ENCODE measurements at regions not wholly inside any gene's neighbourhood (a gene's known extent, or its start where the extent isn't known, plus 50 kb on each side); places are given as distances from the start of the nearest gene placed in this dataset.

- Histone ChIP-seq H2AK9ac (replicated peaks; ENCODE audit: low read depth, low read length, poor library complexity) (no peak overlapping the region), H3K18ac (ENCODE audit: low read depth, low read length) (no peak overlapping the region), H3K4ac (ENCODE audit: low read depth, low read length) (no peak overlapping the region), H4K5ac (ENCODE audit: low read depth, low read length) (no peak overlapping the region), H3K36me3 (ENCODE audit: control insufficient read depth, insufficient read depth, low read length) (no peaks in the 10 kb centered on the region), H4K91ac (ENCODE audit: insufficient read depth, low read depth, low read length) (no peak overlapping the region), H3K27me3 (ENCODE audit: control insufficient read depth, insufficient read depth, low read length) (no peaks in the 10 kb centered on the region), H2BK20ac (ENCODE audit: low read depth, low read length) (no peak overlapping the region), H3K9me3 (ENCODE audit: control insufficient read depth, insufficient read depth, low read length) (no peaks in the 10 kb centered on the region), H2BK15ac (ENCODE audit: low read depth, low read length) (no peak overlapping the region), H3K4me2 (ENCODE audit: low read depth, low read length) (no peak overlapping the region), H3K27ac (ENCODE audit: insufficient read depth, low read length) (no peak overlapping the region), H2BK5ac (ENCODE audit: low read depth, low read length, poor library complexity, severe bottlenecking) (no peak overlapping the region), H2AFZ (replicated peaks; ENCODE audit: low read length, poor library complexity) (no peak overlapping the region), H3K9me1 (ENCODE audit: insufficient read depth, low read length) (no peaks in the 10 kb centered on the region), H3K79me1 (ENCODE audit: low read depth in 1 of 2, low read length in 2 of 2) (no peaks in the 10 kb centered on the region), H4K20me1 (ENCODE audit: insufficient read depth, low read length) (no peaks in the 10 kb centered on the region), H4K8ac (ENCODE audit: low read depth in 2 of 2, low read length in 2 of 2) (no peak overlapping the region), H2BK120ac (ENCODE audit: low read depth, low read length) (no peak overlapping the region), H3K14ac (replicated peaks; ENCODE audit: low read depth, low read length) (no peak overlapping the region), H3K9ac (ENCODE audit: low read depth, low read length) (no peak overlapping the region), H3K4me3 (ENCODE audit: insufficient read depth, low read depth, low read length) (no peak overlapping the region), H3K4me1 (ENCODE audit: control insufficient read depth, insufficient read depth, low read length) (no peaks in the 10 kb centered on the region), H3K23ac (ENCODE audit: low read depth, low read length) (no peak overlapping the region), H3K56ac (ENCODE audit: extremely low read depth, insufficient read depth, low read length) (no peak overlapping the region), H2AK5ac (ENCODE audit: low read depth, low read length) (no peak overlapping the region)
- no peak for TF ChIP-seq MXI1 (IDR thresholded peaks at IDR 0.05; ENCODE audit: borderline replicate concordance, low read depth, low read length)
- no peak for TF ChIP-seq RAD21 (IDR thresholded peaks at IDR 0.05; ENCODE audit: low read length)
- no peak for TF ChIP-seq RCOR1 (IDR thresholded peaks at IDR 0.05; ENCODE audit: insufficient replicate concordance, low read length)
- no peak for TF ChIP-seq CHD1 (IDR thresholded peaks at IDR 0.05; ENCODE audit: low read depth, low read length)
- no peak for TF ChIP-seq USF2 (IDR thresholded peaks at IDR 0.05; ENCODE audit: low read depth, low read length)
- TF ChIP-seq FOS (IDR thresholded peaks at IDR 0.05; ENCODE audit: low read depth, low read length), result no peak
- no peak for TF ChIP-seq POLR2A (IDR thresholded peaks at IDR 0.05; ENCODE audit: low read depth, low read length)
- no peak for TF ChIP-seq ELK1 (IDR thresholded peaks at IDR 0.05; ENCODE audit: borderline replicate concordance, low read depth, low read length)
- no peak for TF ChIP-seq MAFK (IDR thresholded peaks at IDR 0.05; ENCODE audit: low read depth, low read length)
- TF ChIP-seq CEBPB (IDR thresholded peaks at IDR 0.05; ENCODE audit: low read depth, low read length), result no peak
- TF ChIP-seq NFE2L2 (IDR thresholded peaks at IDR 0.05; ENCODE audit: low read depth, low read length), result no peak
- TF ChIP-seq CTCF (conservative IDR thresholded peaks at IDR 0.05; ENCODE audit: low read depth, low read length), result no peak
- no peak for TF ChIP-seq BHLHE40 (IDR thresholded peaks at IDR 0.05; ENCODE audit: low read depth, low read length)
- DNase-seq (no peak), ATAC-seq (ENCODE audit: low read depth) (no peak)
- no TSS peak for BruUV-seq (replicated peaks)
- dilution Hi-C loops (cut with HindIII; ENCODE audit: low sequenced_read_pairs, unreplicated experiment), result no loop called here
- CTCF ChIA-PET, result interaction anchor here (0.7 kb wide), 1 partner anchor 1306 kb away, joined by 3 read pairs; no protein-coding TSS in a partner anchor
- WGBS, 2 experiments (ENCODE audit: extremely low coverage in 2 of 2, insufficient read length in 1 of 2), result no CpG with 5 or more reads among the region's 2 CpGs
- POLR2A ChIA-PET (ENCODE audit: unreplicated experiment), result no interaction called here
- in situ Hi-C loops (cut with MboI; ENCODE audit: low sequenced_read_pairs), result no loop called here
- intact Hi-C loops (cut with micrococcal nuclease), result no loop called here
Observed at GRCh38 chr3:88586121-88586640, 436.4 kb downstream of the C3orf38 start.

Data from IMR-90 (cell line).